ENCODE measurements at regions not wholly inside any gene's neighbourhood (a gene's known extent, or its start where the extent isn't known, plus 50 kb on each side); places are given as distances from the start of the nearest gene placed in this dataset.
"Not testable (repeated sequence)": the region's sequence is repeated elsewhere in the genome, so short reads cannot be mapped to it uniquely, and the experiment has no call there.

- DNase-seq: no peak
These were observed 106.4 kb downstream of the BRD1 start for GRCh38 chr22:49721211-49721763.

GRCh38 chr22:49720279-49720959 lies 107.3 kb downstream of the BRD1 start:
- no peak for DNase-seq

GRCh38 chr22:49719046-49719445 lies 108.6 kb downstream of the BRD1 start:
- DNase-seq: no peak

- DNase-seq: no peak
These were observed 109.3 kb downstream of the BRD1 start for GRCh38 chr22:49718396-49718795.

GRCh38 chr22:49717322-49717919 lies 110.3 kb downstream of the BRD1 start:
- DNase-seq: no peak

- DNase-seq: no peak
These were observed 111.2 kb downstream of the BRD1 start for GRCh38 chr22:49716441-49716840.

GRCh38 chr22:49715450-49715849 lies 112.2 kb downstream of the BRD1 start:
- no peak for DNase-seq

- no peak for DNase-seq
These were observed 114.7 kb downstream of the BRD1 start for GRCh38 chr22:49713003-49713402.

- no peak for DNase-seq
These were observed 115.4 kb downstream of the BRD1 start for GRCh38 chr22:49712195-49712791.

GRCh38 chr22:49710746-49711145 lies 116.9 kb downstream of the BRD1 start:
- DNase-seq: no peak

GRCh38 chr22:49709464-49709863 lies 118.2 kb downstream of the BRD1 start:
- DNase-seq: no peak

- DNase-seq: no peak
These were observed 121.7 kb downstream of the BRD1 start for GRCh38 chr22:49705972-49706352.

- DNase-seq: no peak
These were observed 122.3 kb downstream of the BRD1 start for GRCh38 chr22:49705216-49705971.

GRCh38 chr22:49704345-49705215 lies 123.1 kb downstream of the BRD1 start:
- no peak for DNase-seq

GRCh38 chr22:49703990-49704344 lies 123.7 kb downstream of the BRD1 start:
- no peak for DNase-seq

- no peak for DNase-seq
These were observed 124.2 kb downstream of the BRD1 start for GRCh38 chr22:49703505-49703904.

GRCh38 chr22:49702068-49702397 lies 125.6 kb downstream of the BRD1 start:
- DNase-seq: no peak

- no peak for DNase-seq
These were observed 126.1 kb downstream of the BRD1 start for GRCh38 chr22:49701380-49702067.

GRCh38 chr22:49699928-49700498 lies 127.7 kb downstream of the BRD1 start:
- DNase-seq: no peak

GRCh38 chr22:49699476-49699875 lies 128.2 kb downstream of the BRD1 start:
- DNase-seq: no peak

GRCh38 chr22:49698616-49699015 lies 129.1 kb downstream of the BRD1 start:
- not testable (repeated sequence) for DNase-seq

- no peak for DNase-seq
These were observed 130.6 kb downstream of the BRD1 start for GRCh38 chr22:49697047-49697446.

All from stimulated activated CD4-positive, alpha-beta T cell treated with anti-CD3 and anti-CD28 coated beads, Interleukin-12 subunit alpha, Interleukin-12 subunit beta, amount 100 ng/mL, for 4 hours (primary cell).